ENCODE measurements at regions not wholly inside any gene's neighbourhood (a gene's known extent, or its start where the extent isn't known, plus 50 kb on each side); places are given as distances from the start of the nearest gene placed in this dataset.
"Not testable (repeated sequence)": the region's sequence is repeated elsewhere in the genome, so short reads cannot be mapped to it uniquely, and the experiment has no call there.

DNA sequence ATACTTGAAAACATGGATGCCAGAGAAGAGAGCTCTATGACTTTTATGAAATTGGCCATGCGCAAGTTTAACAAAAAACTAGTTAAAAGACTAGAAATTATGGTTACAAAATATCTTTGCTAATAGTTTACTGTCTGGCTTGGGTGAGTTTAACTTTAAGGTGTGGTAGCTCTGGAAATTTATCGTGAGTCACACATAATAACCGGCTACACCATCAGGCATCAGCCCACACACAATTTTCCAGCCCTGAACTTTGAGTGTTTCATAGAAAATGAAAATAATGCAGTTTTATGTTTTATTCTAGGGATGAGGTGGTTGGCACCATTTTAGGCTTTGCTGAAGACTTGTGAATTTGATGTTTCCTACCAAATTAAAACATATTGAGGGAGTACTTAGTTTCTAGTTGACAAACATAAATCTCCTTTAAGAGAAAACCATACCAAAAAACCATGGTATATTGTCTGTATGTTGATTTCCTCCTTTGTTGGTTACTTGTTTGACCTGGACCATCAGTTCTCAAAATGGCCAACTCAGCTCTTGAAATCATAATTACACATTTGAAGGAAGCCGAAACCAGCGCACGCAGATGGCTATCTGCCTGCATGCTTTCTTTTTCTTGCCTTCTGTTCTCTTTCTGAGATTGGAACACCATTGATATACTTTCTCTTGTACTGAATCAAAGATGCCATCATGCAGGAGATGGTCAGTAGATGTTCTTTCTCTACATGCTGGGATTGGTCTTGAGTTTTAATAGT lies 125.1 kb downstream of the AKAP11 start:
- peak; percentile 41 for DNase-seq (ENCODE audit: low spot score)
- peak; percentile 76 for FAIRE-seq

GRCh38 chr13:42398533-42398932 lies 126.6 kb downstream of the AKAP11 start:
- FAIRE-seq (no peak), DNase-seq (ENCODE audit: low spot score) (no peak)

DNA sequence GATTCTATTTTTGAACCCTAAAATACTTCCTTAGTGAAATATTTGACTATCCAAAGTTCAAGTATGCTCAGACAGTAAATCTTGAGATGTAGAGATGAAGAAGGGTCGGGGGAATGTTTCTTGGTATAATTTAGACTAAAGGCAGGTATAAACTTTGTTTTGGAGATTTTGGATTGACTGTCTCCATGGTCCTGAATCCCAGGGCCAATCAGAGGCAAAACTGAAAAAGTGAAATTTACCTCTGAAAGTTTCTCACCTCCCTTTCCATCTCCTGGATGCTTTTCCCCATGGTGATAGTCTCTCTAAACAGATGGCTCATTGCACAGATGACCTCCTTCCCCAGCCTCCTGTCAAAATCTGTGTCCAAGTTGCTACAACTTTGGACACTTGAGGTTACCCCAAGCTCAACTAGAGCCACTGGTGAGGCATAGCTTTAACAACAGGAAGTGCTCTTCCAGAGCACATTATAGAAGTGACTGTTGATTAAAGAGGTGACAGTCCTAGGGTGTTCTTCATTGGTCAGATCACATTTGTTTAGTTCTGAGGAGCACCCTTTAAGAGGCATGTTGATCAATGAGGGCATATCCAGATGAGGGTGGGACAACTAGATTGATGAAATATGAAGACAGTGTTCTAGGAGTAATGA lies 128.4 kb downstream of the AKAP11 start:
- FAIRE-seq (no peak), DNase-seq (ENCODE audit: low spot score) (no peak)

DNA sequence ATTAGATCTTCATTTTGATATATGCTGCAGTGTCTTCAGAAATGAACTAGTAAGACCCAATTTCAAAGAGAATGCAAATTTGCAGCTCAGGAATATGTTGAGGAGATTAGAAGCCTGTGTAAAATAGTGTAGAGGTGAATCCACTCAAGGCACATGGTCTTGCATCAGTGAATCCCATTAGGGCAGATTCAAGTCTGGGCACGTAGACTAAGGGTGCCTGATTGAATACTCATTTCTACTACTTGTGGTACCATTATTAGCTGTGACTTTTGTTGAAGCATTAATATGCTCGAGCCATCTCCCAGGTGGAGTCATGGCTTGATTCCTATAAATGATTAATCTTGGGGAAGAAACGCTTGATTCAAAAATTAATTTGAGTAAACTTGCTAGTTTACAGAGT lies 129.4 kb downstream of the AKAP11 start:
- DNase-seq (ENCODE audit: low spot score) (no peak), FAIRE-seq (no peak)

DNA sequence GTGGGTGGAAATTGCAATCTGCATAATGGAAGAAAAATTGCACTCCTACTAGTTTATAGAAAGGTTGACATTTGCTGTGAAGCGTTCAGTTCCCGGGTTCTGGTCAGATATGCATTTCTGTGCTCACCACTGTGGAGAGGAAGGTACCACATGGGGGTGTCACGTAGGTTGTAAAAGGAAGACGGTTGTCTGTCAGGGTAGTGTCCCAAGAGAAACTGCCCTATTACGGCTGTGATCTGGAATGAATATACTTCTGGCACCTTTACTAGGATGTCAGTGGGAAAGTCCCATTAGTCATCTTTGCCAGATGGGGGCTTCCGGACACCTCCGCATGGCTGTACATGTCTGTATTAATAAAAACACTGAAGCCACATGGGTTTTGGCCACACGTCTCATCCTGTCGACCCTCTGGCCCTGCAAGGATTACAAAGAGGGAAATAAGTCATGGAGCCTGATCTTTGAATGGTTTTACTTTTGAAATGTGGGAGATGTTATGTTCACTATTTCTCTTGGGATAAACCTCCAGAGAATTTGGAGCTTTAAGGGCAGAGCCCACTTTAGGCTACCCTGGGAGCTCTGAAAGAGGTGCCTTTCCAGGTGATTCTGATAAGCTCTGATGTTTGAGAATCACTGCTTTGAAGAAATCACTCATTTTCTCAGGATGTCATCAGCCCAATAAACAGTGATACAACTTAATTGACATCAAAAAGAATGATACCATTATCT lies 133.9 kb downstream of the AKAP11 start:
- peak; percentile 70 for FAIRE-seq
- peak; percentile 75 for DNase-seq (ENCODE audit: low spot score)

DNA sequence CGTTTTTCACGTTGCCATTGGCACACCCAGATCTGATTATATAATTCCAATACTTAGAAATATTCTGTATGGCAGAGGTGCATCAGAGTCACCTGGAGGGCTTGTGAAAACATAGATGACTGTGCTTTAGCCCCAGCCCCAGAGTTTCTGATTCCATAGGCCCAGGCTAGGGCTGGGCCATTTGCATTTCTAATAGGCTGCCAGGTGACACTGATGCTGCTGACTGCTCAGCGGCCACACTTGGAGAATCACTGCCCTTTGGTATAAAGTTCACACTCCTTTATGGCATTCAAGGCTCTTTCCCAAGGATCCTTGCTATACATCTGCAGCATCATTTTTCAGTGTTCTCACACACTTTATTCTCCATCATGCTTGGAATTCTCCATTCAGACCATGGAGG lies 137.1 kb downstream of the AKAP11 start:
- FAIRE-seq (no peak), DNase-seq (ENCODE audit: low spot score) (no peak)

DNA sequence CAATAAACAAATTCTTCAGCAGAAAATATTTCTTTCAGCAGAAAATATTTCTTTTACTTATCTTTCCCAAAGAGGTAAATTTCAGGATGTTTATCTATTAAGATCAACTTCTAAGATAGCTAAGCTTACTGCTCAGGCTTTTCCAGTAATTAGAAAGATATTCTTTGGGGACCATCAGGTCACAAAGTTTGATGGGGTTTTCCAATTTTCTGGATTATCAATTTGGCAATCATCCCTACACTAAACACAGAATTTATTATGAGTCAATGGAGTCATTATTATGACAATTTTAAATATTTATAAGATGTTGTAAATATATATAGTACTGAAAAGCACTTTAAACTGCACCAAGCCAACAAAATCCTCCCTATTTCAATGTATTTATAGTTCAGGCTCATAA lies 137.6 kb downstream of the AKAP11 start:
- no peak for FAIRE-seq

DNA sequence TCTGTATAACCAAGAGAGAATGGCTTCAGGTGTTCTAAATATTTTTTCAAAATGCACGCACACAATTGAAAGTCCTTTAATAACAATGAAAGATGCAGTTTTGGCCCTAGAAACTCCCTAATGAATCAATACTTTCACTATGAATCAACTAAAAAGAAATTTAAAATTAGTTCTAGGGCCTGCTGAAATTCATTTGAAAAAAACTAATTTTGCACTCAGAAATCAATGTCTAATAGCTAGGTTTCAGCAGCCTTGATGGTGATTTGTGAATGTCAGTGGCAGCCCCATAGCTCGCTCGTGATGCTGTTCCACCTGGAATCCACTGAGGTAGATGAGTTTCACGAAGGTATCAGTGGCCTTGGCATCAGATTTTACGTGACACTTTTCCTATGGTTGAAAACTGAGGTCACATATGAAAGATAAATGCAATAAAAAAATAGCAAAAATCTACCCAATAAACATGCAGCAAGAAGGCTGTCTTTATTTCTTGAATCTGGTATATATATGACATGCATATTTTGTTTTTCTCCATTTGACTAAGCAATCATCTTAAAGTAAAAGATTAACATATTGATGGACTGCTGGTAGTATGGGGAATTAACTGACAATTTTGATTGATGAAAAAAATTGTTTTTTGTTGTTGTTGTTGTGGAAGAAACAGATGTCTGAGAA lies 141.0 kb downstream of the AKAP11 start:
- no peak for DNase-seq (ENCODE audit: low spot score)
- no peak for FAIRE-seq

More for the DNA sequence above, 137.6 kb downstream of the AKAP11 start:
- DNase-seq (ENCODE audit: low spot score), result no peak

DNA sequence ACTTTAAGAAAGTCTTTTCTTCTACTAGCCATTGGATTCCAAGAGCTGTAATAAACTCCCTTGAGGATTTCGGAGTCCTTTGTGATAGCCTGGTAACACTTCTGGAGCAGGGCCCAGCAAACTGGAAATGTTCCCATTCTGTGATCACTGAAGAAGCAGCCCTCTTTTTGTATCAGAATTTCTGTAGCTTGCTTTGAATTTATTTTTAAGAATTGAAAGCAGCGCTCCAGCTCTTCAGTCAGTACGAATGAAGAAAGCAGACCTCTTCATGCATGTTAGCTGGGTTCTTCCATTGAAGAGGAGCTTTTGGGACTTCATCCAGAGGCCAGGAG lies 141.5 kb downstream of the AKAP11 start:
- no peak for FAIRE-seq
- no peak for DNase-seq (ENCODE audit: low spot score)

GRCh38 chr13:42417626-42418025 lies 145.7 kb downstream of the AKAP11 start:
- DNase-seq (ENCODE audit: low spot score) (no peak), FAIRE-seq (no peak)

GRCh38 chr13:42418184-42418583 lies 146.2 kb downstream of the AKAP11 start:
- FAIRE-seq, result no peak

DNA sequence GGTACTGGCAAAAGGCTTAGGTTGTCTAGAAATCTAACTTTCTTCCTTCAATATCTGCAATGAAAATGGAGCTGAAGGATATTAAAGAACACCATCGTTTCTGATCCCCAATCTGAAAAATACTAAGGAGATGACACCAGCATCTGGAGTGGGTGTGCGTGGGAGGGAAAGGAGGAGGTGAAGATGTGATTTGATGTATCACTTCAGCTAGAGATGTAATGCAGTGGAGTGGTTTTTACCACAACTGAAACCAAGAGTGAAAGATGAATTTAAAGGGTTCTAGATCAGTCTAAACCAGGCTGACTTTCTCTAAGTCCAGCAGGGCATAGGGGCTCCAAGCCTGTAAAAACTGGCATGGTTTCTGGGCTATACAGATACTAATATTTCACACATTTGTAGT lies 148.4 kb downstream of the AKAP11 start:
- DNase-seq (ENCODE audit: low spot score) (no peak), FAIRE-seq (no peak)

More at GRCh38 chr13:42418184-42418583, 146.2 kb downstream of the AKAP11 start:
- no peak for DNase-seq (ENCODE audit: low spot score)

- DNase-seq (ENCODE audit: low spot score), result no peak
- FAIRE-seq, result no peak
Observed at GRCh38 chr13:42422681-42423080, 150.7 kb downstream of the AKAP11 start.

DNA sequence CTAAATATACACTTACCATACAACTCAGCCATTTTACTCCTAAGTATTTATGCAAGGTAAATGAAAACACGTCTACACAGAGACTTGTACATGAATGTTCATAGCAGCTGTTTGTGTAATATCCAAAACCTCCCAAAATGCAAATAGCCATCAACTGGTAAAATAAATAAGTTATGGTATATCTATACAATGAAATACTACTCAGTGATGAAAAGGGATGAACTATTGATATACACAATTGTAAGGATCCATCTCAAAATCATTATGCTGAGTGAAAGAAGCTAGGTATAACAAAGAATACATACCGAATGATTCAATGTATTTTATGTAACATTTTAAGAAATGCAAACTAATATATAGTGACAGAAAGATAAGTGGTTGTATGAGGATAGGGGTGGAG lies 149.8 kb upstream of the TNFSF11 start:
- FAIRE-seq (no peak), DNase-seq (ENCODE audit: low spot score) (no peak)

DNA sequence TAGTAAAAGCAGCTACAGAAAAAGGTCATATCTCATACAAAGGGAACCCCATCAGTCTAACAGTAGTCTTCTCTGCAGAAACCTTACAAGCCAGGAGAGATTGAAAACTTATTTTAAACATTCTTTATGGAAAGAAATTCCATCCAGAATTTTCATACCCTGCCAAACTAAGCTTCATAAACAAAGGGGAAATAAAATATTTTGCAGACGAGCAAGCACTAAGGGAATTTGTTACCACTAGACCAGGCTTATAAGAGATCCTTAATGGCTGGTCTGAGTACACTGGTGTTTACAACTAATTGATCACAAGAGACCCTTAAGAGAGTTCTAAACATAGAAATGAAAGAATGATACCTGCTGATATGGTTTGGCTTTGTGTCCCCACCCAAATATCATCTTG lies 128.6 kb upstream of the TNFSF11 start:
- no peak for FAIRE-seq
- DNase-seq (ENCODE audit: low spot score), result no peak

DNA sequence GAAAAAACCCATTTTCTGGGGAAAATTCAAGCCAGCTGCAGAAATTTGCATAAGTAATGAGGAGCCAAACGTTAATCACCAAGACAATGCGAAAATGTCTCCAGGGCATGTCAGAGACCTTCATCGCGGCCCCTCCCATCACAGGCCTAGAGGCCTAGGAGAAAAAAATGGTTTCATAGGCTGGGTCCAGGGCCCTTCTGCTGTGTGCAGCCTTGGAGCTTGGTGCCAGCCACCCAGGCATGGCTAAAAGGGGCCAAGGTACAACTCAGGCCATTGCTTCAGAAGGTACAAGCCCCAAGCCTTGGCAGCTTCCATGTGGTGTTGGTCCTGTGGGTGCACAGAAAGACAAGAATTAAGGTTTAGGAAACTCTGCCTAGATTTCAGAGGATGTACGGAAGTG lies 127.4 kb upstream of the TNFSF11 start:
- not testable (repeated sequence) for FAIRE-seq; DNase-seq (ENCODE audit: low spot score)

- no peak for DNase-seq (ENCODE audit: low spot score)
- FAIRE-seq, result no peak
Observed at GRCh38 chr13:42453091-42453645, 120.8 kb upstream of the TNFSF11 start.

DNA sequence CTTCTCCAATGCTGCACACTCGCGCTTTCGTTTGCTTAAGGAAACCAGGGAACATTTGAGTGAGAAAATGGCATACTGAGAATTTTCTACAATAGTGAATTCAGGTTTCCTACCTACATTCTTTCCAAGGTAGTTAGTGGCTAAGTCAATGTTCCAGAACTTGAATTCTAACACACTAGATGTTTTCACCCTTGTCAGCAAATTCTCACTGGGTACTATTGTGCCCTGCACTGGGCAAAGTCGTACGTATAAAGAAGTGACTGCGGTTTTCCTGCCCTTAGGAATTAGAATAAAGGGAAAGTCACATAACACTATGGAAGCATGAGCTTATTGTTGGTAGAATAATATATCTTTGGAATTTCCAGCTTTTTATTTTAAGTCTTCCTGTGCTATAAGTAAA lies 119.2 kb upstream of the TNFSF11 start:
- no peak for FAIRE-seq
- no peak for DNase-seq (ENCODE audit: low spot score)

GRCh38 chr13:42458193-42458592 lies 115.8 kb upstream of the TNFSF11 start:
- no peak for FAIRE-seq
- DNase-seq (ENCODE audit: low spot score), result no peak

- DNase-seq (ENCODE audit: low spot score) (no peak), FAIRE-seq (no peak)
Observed at GRCh38 chr13:42466123-42466522, 107.8 kb upstream of the TNFSF11 start.

GRCh38 chr13:42466609-42467008 lies 107.3 kb upstream of the TNFSF11 start:
- no peak for FAIRE-seq
- DNase-seq (ENCODE audit: low spot score), result no peak

- DNase-seq (ENCODE audit: low spot score) (no peak), FAIRE-seq (no peak)
Observed at GRCh38 chr13:42474954-42475353, 99.0 kb upstream of the TNFSF11 start.

All from RCC 7860 (cell line).